Hematopoietic multipotent progenitor cell treated with erythropoietin and hydrocortisone succinate and interleukin-3 and kit ligand, for 6 days (in vitro differentiated cells): ENCODE measurements at regions not wholly inside any gene's neighbourhood (a gene's known extent, or its start where the extent isn't known, plus 50 kb on each side); places are given as distances from the start of the nearest gene placed in this dataset.
"Not testable (repeated sequence)": the region's sequence is repeated elsewhere in the genome, so short reads cannot be mapped to it uniquely, and the experiment has no call there.

Source experiments
- DNase-seq: peaks from one replicate; pipeline ENCODE4 v3.0.0-alpha.2; 2015

DNA sequence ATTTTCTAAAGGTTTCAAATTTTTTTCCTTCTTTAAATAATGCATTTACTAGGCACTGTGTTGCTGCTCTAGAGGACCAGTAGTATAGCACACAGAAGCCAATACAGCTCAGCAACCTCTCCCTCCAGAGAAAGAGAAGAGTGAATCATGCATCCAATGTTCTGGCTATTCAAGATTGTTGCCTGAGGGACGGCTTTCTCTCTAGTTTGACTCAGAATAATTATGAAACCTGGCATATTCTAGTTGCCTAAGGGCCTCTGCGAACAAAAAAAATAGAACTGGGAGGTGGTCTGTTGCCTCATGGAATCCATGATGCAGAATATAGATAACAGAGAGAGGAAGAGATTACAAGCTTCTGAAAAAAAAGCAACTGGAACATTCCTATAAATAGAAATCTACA is 1233.3 kb upstream of the PABPC4L start:
- DNase-seq: no peak

DNA sequence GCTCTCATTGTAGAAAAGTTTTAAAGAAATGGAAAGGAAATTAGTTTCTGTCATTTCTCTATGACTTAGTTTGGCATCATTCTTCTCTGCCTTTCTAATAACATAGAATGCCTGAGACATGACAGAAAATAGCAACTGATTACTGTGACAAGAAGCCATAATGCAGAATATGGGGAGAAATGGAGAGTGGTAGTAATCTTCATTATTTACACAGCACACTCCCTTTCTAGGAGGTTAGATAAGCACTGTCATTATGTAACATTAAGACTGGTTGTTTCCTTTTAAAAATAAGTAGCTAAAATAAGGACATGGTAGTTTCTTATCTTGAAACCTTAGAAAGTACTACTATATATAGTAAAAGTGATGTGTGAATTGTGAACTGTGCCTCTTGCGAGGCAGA is 1227.9 kb upstream of the PABPC4L start:
- no peak for DNase-seq

DNA sequence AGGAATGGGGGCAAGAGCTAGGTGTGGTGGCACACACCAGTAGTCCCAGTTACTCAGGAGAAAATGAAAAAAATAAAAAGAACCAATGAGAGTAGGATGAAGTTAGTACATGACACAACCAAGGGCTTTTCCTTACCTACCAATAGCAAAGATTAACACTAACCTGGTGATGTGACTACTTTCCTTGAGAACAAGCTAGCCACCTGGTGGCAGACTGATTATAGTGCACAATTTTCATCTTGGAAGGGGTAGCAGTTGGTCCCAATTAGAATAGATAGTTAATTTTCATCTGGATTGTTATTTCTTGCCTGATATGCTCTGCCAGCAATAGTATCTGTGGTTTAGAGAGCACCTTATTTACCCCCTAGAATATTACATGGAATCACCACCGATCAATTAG is 1216.8 kb upstream of the PABPC4L start:
- DNase-seq: peak; percentile 21

DNA sequence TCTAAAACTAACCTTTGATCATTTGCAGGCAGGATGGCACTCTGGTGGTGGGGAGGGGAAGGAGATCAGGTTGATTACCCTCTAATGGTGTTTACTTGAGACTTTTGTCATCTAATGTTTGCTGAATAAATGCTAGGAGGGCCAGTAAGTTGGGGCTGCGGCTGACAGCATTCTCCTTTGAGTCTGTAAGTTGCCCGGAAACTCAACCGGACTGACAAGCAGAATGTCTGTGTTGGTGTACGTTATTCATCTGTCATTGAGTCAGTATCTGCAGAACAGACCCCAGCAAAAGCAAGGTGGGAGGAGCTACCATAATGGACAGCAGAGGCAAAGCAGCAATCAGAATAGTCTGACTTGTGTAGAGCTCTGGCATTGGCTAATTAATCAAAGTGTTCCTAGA is 1210.6 kb upstream of the PABPC4L start:
- no peak for DNase-seq

DNA sequence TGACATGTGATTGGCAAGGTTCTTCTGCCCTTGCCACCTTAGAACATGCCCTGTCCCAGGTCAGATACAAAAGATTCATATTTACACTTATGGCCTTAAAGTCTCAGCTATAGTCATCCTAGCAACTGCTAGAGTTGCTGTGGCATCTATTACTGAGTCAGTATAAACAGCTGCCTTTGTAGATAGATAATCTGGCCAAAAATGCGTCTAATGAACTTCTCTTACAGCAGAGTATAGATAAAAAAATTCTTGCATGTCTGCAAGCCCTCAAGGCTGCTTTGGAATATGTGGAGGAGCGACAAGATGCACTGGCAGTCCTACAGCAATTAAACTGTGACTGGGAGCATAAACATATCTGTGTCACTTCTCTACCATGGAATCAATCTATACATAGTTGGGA is 1209.7 kb upstream of the PABPC4L start:
- DNase-seq: no peak

DNA sequence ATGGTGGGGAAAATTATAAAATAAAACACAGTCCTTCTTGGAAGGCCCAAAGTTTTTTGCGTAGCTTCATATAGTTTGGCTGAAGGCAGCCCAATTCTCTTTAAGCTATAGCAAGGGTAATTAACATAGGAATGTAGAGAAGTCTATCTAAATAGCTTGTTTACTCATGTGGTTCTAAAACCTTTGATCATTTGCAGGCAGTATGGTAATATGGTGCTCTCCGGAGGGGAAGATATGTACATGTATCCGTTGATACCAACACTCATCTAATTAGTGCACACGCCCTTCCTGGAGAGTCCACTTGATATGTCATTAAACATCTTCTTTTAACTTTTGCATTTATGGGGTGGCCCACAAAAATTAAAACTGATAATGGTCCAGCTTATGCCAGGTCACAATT is 1207.7 kb upstream of the PABPC4L start:
- DNase-seq: not testable (repeated sequence)

DNA sequence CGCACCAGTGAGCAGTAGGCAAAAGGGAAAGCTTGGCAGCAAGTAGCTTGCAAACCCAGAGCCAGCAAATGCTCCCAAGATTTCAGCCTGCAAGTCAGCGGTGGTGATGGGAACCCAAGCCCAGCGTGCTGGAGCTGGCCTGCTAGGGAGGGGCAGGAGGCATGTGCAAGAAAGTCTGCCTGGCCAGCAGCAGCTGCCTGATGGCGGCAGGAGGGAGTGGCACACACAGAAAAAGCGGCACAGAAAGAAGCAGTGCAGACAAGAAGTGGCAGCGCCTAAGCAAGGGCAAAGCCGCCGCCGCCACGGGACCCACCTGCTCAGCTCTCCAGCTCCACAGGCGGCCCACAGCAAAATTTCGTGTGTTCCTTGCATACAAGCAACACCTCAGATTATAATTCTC is 1206.5 kb upstream of the PABPC4L start:
- no peak for DNase-seq

DNA sequence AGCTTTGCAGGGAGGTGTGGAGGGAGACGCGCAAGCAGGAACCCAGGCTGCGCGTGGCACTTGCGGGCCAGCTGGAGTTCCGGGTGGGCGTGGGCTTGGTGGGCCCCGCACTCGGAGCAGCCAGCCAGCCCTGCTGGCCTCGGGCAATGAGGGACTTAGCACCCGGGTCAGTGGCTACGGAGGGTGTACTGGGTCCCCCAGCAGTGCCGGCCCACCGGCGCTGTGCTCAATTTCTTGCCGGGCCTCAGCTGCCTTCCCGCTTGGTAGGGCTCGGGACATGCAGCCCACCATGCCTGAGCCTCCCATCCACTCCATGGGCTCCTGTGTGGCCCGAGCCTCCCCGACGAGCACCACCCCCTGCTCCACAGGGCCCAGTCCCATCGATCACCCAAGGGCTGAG is 1205.0 kb upstream of the PABPC4L start:
- DNase-seq: not testable (repeated sequence)

DNA sequence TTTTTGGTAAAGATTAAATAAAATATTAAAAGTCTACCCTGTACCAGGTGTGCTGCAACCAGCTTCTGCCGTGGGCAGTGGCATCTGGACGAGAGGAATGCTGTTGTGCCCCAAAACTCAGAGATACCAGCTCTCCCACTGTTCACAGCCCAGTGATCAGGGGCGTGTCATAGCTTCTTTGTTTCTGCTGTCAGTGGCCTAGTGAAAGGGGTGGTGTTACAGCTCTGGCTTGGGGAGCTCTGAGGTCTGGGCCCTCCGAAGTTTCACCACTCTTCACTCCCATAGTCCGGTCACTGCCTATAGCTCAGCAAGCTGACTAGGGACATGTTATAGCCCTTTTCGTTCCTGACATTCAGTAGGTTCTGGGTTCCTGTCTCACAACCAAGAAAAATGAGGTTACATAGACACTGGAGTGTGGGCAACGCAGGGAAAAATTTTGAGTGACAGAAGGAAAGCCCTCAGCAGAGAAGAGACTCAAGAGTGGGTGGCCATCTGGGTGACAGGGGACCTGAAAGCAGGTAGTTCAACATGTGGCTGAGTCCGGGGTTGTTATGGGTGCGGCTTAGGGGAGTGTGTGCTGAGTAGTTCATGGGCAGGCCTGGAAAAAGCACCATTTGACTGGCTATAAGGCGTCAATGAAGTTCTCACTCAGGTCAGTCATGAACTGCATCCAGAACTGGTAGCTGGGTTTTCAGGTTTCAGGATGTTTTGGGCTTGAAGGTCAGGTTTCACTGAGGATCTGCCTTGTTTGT is 1184.4 kb upstream of the PABPC4L start:
- DNase-seq: no peak

DNA sequence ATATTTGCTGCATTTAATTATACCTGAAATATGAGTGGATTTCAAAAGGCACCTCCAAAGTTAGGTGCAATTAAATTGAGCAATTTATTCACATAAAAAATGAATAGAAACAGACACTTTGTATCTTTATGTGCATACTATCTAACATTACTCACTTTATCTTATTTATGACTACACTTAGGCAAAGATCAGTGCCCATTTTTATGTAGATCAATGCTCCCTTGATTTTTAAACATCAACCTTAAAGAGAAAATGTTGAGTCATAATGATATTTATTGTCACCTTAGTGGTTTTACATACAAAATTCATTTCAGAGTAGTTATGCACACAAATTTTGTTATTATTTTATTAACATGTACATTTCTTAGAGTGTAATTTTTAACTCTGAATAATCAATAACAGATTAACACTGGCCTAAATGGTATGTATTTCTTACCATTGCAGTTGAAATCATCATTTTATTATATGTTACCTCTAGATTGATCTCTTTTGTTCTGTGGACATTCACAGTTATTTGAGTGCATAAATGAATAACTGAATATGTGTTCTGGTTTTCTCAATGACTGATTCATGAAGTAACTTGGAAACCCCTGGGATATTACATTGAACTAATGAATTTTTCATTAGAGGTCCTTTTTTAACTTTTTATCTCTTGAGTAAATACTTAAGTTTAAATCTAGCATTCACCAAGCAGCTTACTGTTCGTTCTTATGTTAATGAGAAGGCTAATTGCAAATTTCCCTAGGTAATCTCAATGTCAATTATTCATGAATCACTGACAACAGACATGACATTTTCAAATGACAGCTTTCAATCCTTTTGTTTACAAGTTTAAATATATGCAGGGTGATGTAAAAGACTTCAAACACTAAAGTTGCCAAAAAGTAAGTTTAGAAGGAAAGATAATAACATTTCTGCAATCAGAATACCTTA is 1182.0 kb upstream of the PABPC4L start:
- no peak for DNase-seq

DNA sequence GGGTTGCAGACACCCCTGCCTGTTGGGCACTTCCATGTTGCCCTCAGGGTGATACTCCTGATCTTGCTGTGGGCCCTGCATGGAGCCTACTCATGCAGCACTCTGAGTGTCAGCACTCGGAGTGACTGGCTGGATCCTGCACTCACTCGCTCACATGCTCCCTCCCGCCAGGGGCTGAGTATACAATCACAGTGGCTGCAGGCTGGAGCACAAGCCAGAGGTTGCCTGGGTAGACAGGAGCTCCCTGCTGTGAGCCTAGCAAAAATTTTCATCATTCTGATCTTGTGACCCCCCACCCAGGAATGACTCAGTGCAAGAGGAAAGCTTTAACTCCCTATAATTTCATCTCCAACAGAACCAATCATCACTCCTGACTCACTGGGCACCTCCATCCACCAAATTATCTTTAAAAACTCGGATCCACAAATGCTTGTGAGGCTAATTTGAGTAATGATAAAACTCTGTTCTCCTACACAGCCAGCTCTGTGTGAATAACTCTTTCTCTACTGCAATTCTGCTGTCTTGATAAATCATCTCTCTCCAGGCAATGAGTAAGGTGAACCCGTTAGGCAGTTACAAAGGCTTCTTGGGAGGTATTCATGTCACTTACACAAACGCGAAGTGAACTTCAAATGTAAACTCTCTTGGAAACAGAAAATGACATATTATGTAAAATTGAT is 1180.8 kb upstream of the PABPC4L start:
- DNase-seq: no peak

DNA sequence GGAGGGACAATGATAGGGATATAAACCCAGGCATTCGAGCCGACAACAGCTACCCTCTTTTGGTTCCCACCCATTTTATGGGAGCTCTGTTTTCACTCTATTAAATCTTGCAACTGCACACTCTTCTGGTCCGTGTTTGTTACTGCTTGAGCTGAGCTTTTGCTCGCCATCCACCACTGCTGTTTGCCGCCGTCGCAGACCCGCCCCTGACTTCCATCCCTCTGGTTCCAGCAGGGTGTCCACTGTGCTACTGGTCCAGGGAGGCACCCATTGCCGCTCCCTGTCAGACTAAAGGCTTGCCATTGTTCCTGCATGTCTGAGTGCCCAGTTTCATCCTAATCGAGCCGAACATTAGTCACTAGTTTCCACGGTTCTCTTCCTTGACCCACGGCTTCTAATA is 1170.5 kb upstream of the PABPC4L start:
- no peak for DNase-seq

DNA sequence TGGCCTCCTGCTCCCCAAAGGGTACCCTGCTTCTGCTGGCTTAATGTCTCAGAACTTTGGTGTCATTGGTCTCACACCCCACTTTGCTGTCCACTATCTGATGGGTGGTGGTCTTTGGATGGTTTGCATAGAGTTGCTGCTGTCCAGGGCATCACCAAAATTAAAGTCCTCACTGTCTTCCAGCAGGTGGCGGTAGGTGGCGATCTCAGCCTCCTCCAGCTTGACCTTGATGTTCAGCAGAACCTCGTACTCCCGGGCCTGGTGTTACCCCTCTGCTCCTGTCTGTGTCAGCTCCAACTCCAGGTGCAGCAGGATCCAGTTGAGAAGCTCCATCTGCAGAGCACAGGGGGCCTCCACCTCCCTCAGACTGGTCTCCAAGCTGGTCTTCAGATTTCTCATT is 1169.5 kb upstream of the PABPC4L start:
- peak; percentile 19 for DNase-seq

DNA sequence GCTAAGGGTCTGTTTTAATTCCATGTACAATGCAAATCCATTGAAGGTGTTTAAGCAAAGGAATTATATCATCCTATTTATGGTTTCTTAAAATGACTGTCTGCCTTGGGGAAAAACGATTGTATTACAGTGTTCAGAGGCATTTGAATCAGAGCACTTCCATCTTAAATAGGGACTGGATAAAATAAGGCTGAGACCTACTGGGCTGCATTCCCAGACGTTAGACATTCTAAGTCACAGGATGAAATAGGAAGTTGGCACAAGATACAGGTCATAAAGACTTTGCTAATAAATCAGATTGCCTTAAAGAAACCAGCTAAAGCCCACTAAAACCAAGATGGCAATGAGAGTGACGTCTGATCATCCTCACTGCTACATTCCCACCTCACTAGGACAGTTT is 1167.2 kb upstream of the PABPC4L start:
- no peak for DNase-seq

DNA sequence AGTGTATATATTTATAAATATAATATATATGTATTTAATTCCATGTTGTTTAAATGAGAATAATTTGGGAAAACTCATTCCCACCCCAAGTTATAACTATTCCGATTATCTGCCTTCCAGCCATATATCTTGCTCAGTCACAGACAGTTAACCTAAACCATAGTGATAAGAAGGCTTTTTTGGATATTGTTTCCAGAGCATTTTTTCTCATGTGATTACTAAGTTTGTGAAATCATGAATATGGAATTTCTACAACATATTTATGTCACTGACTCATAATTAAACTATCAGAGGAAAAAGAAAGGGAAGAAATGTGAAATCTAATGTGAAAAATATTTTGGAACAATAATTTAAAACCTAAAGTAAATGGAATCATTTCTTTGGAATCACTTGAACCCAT is 1163.5 kb upstream of the PABPC4L start:
- no peak for DNase-seq

DNA sequence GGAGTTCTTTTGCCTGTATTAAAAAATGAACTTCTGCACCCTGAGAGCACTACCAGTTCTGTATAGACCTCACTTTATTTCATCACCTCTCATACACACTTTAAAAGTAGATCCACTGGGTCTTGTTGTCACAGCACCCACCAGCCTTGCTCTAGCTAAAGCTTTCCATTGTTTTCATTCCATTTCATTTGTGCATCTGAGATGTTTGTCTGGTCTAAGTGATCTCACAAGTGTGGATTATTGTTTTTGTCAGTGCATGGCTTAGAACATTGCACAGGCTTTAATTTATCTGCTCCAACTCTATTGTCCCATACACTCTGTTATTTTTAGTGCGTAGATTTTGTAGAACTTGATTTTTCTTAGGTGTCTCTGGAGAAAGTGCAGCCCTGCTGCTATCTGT is 1157.5 kb upstream of the PABPC4L start:
- no peak for DNase-seq

DNA sequence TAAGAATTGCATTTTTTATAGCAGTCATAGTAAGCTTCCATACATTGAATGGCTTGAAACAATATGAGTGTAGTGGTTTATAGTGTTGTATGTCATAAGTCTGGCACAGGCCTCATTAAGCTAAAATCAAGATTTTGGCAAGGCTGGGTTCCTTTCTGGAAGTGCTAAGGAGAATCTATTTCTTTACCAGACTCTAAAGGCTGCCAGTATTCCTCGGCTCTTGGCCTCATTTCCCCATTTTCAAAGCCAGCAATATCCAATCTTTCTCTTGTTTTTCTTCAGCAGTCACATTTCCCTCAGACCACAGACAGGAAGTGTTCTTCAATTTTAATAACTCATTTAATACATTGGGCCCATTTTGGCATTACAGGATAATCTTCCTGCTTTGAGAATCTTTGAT is 1155.5 kb upstream of the PABPC4L start:
- no peak for DNase-seq

DNA sequence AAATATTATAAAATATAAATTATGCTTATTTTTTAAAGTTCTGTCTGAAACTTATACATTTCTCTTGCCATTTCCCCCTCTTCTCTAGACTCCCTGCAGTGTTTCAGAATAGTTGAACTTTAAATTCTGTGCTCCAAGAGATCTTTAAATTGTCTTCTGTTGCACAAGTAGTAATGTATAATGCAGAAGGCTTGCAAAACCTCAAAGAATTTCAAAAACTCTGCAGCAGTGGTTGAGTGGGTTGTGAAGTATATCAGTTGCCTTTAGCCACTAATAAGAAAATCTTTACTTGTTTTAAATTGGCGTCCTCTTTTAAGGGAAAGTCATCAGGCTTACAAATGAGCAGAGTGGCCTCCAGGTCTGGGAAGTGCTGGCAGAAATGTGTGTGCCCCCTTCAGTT is 1153.3 kb upstream of the PABPC4L start:
- no peak for DNase-seq

DNA sequence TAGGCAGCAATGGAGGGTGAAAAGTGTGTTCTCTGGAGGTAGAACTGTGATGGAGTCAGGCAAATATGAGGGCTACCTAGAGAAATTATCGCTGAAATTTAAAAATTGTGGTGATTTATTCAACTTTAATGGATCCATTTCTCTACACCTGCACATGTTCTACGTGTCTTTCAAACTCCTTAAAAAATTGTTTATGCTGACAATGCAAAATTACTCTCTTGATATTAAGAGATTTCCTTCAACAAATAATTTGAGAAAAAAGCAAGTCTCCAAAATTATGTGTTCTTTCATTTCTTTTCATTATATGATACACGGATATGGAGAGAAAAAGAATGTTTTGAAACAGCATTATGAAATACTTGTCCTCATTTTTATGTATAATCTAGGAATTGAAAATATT is 1151.4 kb upstream of the PABPC4L start:
- no peak for DNase-seq

DNA sequence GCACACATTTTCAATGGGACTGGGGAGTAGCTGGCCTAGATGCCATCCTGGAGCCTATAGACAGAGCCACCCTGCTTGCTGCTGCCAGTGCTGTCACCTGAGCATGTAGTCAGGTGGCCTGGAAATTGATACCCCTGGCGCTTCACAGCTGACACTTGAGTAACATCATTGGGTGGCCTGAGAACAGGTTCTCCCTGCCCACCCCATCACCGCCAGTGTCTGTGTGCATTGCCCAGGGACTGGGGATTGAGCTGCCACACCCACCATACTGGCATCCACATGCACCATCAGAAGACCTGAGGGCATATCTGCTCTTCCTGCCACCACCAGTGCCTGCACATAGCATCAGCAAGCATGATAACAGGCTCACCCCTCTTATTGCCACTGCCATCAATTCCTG is 1142.9 kb upstream of the PABPC4L start:
- DNase-seq: no peak

DNA sequence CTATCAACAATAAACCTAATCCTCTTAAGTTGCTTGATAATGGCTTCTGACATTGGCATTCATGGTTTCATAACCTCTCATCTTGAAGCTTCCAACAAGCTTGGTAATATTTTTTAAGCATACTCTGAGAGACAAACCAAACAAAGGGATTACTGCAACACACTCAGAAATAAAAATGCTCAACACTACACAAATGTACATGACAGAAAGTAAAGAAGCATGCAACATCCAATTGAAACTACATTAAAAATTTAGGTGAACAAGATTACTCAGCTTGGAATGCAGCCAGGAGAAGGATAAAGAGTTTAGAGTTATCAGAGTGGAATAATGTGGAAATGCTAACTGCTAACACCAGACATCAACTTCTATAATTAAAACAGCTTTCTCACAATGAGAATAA is 1136.6 kb upstream of the PABPC4L start:
- no peak for DNase-seq

DNA sequence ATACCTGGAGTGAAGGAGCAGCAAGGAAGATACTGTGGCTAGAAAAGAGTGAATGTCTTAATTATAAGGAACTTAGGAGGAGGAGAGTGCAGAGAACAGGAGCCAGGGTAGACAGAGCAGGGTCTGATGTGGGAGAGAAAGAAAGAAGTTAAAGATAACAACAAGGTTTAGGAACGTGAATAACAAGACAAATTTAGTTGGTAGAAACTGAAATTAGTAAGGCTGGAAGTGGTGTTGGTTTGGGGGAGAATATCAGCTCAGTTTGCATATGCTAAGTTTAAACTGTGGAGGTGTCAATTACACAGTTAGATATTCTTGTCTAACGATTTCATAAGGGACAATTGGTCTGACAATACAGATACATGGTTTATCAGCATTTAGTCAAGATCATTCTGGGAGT is 1123.7 kb upstream of the PABPC4L start:
- DNase-seq: no peak

DNA sequence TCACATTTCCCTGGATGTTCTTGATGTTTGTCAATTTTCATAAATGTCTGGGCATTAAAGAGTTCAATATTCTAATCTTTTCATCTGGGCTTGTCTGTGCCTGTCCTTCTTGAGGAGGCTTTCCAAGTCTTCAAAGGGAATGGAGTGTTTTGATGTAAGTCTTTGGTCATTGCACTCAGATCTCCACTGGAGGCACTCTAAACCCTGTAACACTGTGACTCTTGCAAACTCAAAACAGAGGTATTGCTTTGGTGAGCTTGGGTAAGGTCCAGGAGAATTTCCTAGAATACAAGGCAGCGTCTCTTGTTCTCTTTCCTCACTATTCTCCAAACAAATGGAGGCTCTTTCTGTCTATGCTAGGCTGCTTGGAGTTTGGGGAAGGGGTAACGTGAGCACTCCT is 1118.1 kb upstream of the PABPC4L start:
- DNase-seq: no peak

DNA sequence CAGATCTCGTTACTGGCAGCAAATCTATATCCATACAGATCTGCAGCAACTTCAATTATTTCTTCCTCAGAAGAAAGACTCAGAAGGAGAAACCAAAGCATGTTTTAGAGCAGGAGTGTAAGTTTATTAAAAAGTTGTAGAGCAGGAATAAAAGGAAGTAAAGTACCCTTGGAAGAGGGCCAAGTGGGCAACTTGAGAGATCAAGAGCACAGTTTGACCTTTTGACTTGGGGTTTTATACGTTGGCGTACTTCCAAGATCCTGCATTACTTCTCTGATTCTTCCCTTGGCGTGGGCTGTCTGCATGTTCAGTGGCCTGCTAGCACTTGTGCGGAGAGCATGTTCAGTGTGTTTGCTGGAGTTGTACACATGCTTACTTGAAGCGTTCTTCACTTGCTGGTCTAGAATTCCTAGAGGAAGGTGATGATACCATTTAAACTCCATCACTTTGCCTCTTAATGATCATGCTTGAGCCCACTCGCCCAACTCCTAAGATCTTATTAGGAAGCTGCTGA is 1114.7 kb upstream of the PABPC4L start:
- no peak for DNase-seq
